RWPE2 (cell line): ENCODE measurements at regions not wholly inside any gene's neighbourhood (a gene's known extent, or its start where the extent isn't known, plus 50 kb on each side); places are given as distances from the start of the nearest gene placed in this dataset.

Experiments used
- ATAC-seq: fragments of 200-7000 bp; cut with Tn5 transposase; 3 replicates; pipeline ENCODE4 v1.9.1; 2021; ENCODE audit warnings: low read depth
- DNase-seq: peaks from one replicate; pipeline ENCODE4 v3.0.0-alpha.2; 2020; ENCODE audit warnings: low spot score
- H3K27ac ChIP-seq: fragments of 450-650 bp; 2 replicates; pipeline ENCODE4 v1.5.1; 2017; ENCODE audit warnings: mild to moderate bottlenecking; ENCODE audit not compliant: poor library complexity, severe bottlenecking
- H3K27me3 ChIP-seq: fragments of 250-450 bp; sonication (Bioruptor Pico); 2 replicates; pipeline ENCODE4 v1.5.1; 2021; ENCODE audit warnings: mild to moderate bottlenecking, moderate library complexity; ENCODE audit not compliant: insufficient read depth, poor library complexity, severe bottlenecking
- H3K36me3 ChIP-seq: fragments of 250-450 bp; sonication (Bioruptor Pico); 2 replicates; pipeline ENCODE4 v1.5.1; 2020; ENCODE audit warnings: low read depth, mild to moderate bottlenecking, moderate library complexity
- H3K4me1 ChIP-seq: fragments of 250-450 bp; sonication (Bioruptor Pico); 2 replicates; pipeline ENCODE4 v1.5.1; 2021; ENCODE audit warnings: mild to moderate bottlenecking, moderate library complexity; ENCODE audit not compliant: insufficient read depth, poor library complexity, severe bottlenecking
- H3K4me3 ChIP-seq: fragments of 250-450 bp; sonication (Bioruptor Pico); 2 replicates; pipeline ENCODE4 v1.5.1; 2021; ENCODE audit warnings: mild to moderate bottlenecking, moderate library complexity; ENCODE audit not compliant: severe bottlenecking
- H3K9me3 ChIP-seq: fragments of 250-450 bp; sonication (Bioruptor Pico); 2 replicates; pipeline ENCODE4 v1.5.1; 2021; ENCODE audit warnings: mild to moderate bottlenecking, moderate library complexity; ENCODE audit not compliant: severe bottlenecking
- TF ChIP-seq, protein P1 (sequence below): fragments of 450-650 bp; IDR thresholded peaks from one replicate; pipeline ENCODE4 v1.5.1; 2017; ENCODE audit warnings: mild to moderate bottlenecking, moderate library complexity; ENCODE audit not compliant: poor library complexity, severe bottlenecking

DNA sequence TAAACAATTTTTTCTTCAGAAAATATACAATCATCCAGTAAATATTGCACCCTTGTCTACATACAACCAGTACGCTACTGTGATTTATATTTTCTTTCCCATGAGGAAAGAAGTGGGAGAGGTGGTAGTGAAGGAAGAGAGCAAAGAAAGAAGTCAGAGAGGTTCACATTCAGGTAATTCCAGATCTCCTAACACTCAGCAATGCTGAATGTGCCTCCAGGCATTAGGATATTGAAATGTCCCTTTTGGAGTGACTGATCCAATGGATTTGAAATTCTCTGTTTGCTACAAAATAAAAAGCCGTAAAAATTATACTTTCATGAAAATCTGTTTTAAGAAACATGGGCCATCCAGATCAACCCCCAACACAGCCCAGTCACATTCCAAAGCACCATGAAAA, 211.9 kb upstream of the NR3C2 start:
- Histone ChIP-seq H3K36me3 (no peaks in the 10 kb centered on the region), H3K27me3 (no peaks in the 10 kb centered on the region), H3K4me3 (no peak overlapping the region), H3K4me1 (no peaks in the 10 kb centered on the region), H3K9me3 (no peaks in the 10 kb centered on the region), H3K27ac (no peak overlapping the region)
- no peak for DNase-seq
- ATAC-seq, result no peak
- TF ChIP-seq, protein P1, sequence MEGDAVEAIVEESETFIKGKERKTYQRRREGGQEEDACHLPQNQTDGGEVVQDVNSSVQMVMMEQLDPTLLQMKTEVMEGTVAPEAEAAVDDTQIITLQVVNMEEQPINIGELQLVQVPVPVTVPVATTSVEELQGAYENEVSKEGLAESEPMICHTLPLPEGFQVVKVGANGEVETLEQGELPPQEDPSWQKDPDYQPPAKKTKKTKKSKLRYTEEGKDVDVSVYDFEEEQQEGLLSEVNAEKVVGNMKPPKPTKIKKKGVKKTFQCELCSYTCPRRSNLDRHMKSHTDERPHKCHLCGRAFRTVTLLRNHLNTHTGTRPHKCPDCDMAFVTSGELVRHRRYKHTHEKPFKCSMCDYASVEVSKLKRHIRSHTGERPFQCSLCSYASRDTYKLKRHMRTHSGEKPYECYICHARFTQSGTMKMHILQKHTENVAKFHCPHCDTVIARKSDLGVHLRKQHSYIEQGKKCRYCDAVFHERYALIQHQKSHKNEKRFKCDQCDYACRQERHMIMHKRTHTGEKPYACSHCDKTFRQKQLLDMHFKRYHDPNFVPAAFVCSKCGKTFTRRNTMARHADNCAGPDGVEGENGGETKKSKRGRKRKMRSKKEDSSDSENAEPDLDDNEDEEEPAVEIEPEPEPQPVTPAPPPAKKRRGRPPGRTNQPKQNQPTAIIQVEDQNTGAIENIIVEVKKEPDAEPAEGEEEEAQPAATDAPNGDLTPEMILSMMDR, result no peak

DNA sequence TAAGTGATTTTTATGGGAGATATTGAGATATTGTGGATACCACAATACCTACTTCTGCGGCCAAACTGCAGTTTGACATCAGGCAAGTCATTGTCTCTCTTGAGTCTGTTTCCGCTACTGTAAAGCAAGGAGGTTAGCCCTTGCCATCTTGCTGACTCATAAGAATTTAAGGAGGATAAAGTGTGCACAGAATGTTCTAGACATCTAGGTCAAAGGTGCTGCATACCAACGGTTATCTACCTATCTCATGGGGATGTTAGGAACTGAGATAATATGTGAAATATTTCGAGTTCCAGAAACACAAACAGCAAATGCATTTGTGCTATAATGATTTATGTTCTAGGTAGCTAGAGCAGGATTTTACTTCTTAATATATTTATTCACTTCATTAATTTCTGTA, 211.5 kb upstream of the NR3C2 start:
- no peaks in the 10 kb centered on the region for H3K27me3 ChIP-seq
- DNase-seq (no peak), ATAC-seq (no peak)
- no peaks in the 10 kb centered on the region for H3K4me1 ChIP-seq
- no peaks in the 10 kb centered on the region for H3K36me3 ChIP-seq
- H3K27ac ChIP-seq, result no peak overlapping the region
- TF ChIP-seq, protein P1, result no peak
- H3K9me3 ChIP-seq, result no peaks in the 10 kb centered on the region
- H3K4me3 ChIP-seq, result no peak overlapping the region

DNA sequence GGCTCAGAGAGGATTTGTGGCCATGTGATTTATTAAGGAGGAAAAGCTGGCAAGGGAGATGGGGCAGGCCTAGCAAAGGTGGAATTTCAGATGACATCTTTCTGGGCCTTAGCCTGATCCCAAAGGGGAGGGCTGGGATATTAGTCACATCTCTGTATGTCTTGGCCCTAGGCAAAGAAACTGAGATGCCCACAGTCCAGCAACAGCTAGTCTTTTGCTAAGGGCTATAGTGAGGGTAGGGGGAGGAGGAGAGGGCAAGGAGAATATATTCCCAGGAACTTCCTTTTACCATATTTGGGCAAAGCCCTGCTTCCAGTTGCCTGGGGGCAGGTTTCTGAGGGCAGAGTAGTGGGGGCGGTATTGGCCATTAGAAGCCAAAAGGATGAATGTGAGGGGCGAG, 209.8 kb upstream of the NR3C2 start:
- DNase-seq, result no peak
- no peak for ATAC-seq
- TF ChIP-seq, protein P1, result no peak

DNA sequence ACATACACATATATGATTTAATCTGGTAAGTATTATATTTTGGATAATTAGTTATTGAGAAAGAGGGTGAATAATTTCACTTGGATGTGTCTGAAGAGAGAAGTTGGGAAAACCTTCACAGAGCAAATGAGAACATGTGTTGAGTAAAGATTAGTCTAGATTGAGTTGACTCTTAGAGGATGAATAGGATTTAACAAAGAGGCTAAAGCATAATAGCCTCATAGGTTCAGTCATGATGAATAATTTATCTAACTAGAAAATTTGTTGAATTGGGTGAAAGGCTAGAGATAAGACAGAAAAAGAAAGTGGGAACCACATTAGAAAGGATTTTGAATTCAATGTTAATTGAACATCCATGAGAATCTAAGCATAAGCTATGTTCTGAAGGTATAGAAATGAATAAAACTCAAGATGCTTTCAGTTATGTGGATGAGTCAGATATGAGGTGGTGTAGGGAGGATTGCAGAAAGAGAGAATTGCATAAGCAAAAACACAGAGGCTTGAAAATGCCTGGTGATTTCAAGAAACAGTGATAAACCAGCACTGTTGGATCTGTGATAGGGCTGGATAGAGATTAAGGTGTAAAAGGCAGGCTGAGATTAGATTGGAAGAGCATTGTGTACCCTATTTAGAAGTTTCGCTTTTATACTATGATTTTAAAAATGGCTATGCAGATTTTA, 207.6 kb upstream of the NR3C2 start:
- H3K4me1 ChIP-seq, result no peaks in the 10 kb centered on the region
- no peaks in the 10 kb centered on the region for H3K27me3 ChIP-seq
- peak; percentile 44; the same call in 1 of the 3 replicates for ATAC-seq
- no peak overlapping the region for H3K27ac ChIP-seq
- H3K9me3 ChIP-seq, result no peaks in the 10 kb centered on the region
- no peak overlapping the region for H3K4me3 ChIP-seq
- DNase-seq, result no peak
- no peaks in the 10 kb centered on the region for H3K36me3 ChIP-seq
- TF ChIP-seq, protein P1, result no peak

More for the DNA sequence above, 209.8 kb upstream of the NR3C2 start:
- Histone ChIP-seq H3K4me1 (no peaks in the 10 kb centered on the region), H3K27ac (no peak overlapping the region), H3K27me3 (no peaks in the 10 kb centered on the region), H3K36me3 (no peaks in the 10 kb centered on the region), H3K4me3 (no peak overlapping the region), H3K9me3 (no peaks in the 10 kb centered on the region)

DNA sequence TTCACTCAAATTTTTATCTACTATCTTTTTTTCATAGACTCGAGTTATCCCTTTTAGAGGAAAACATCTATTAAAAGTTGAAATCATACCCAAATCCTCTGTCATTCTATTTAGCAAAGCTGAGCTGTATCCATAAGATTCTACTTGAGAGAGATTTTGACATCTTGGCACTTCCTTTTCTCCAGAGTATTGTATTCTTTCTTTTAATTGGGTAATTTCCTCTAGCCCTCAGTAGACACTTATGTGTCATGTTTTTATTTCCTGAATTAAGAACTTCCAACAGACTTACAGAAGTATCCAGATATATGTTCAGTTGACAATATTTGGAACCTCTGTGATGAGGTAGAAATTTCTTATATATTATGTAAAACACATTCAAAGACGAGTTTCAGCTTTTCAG, 201.6 kb upstream of the NR3C2 start:
- Histone ChIP-seq H3K27ac (no peak overlapping the region), H3K4me3 (no peak overlapping the region), H3K9me3 (no peaks in the 10 kb centered on the region), H3K36me3 (no peaks in the 10 kb centered on the region), H3K27me3 (no peaks in the 10 kb centered on the region), H3K4me1 (no peaks in the 10 kb centered on the region)
- ATAC-seq, result no peak
- TF ChIP-seq, protein P1, result no peak
- DNase-seq, result no peak
